Activated CD4-positive, alpha-beta T cell treated with anti-CD3 and anti-CD28 coated beads, Interleukin-2, amount 50 U/mL, for 4 hours (primary cell): ENCODE measurements at regions not wholly inside any gene's neighbourhood (a gene's known extent, or its start where the extent isn't known, plus 50 kb on each side); places are given as distances from the start of the nearest gene placed in this dataset.
"Not testable (repeated sequence)": the region's sequence is repeated elsewhere in the genome, so short reads cannot be mapped to it uniquely, and the experiment has no call there.

Experiments
- DNase-seq, 2 experiments: peaks; one replicate each; pipeline ENCODE4 v3.0.0-alpha.2; 2020

DNA sequence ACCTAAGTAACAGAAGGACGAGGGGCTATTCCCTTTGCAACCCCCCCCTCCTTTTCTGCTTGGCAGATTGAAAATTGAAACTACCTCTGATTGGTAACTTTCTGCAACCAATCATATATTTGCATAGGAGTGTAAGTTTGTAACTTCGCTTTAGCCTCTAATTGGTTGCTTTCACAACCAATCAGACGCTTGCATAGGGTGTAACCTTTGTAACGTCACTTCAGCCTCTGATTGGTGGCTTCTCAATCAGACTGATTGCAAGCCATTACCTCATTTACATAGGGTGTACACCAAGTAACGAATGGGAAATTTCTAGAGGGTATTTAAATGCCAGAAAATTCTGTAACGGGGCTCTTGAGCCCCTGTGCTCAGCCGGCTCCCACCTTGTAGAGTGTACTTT, 131.9 kb upstream of the FOXD4L5 start:
- not testable (repeated sequence) for DNase-seq

DNA sequence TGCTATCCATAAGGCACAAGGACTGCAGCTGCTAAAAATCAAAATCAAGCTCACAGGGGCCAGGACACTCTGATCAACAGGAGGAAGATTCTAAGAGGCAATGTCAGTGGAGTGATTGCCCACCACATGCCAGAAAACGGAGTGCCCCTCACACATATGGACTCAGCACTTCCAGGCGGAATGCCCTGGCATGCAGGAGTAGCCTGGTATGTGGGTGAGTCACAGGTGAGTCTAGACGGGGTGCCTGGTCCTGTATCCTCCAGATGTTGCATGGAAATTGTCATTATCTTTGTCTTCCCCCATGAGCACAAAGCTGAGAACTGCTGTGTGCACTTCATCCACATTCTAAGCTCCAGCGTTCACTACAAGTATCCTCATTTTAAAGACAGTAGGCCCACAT, 129.2 kb upstream of the FOXD4L5 start:
- DNase-seq: not testable (repeated sequence)

DNA sequence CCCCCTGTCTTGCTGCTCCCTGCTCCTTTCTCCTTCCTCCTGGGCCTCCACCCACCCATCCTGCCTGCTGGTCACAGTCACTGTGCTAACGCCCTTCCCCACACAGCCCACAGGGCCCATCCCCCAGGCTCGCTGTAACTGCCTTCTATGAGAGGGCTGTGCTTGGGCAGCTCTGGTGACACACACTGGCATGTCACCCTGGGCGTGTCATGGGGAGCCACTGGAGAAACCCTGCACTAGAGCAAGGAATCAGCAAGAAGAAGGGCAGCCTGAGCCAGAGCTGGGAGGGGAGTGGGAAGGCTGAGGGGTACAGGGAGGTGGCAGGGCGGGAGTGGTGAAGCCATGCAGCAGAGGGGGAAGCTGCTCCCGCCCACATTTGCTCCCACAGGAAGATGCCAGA, 128.4 kb upstream of the FOXD4L5 start:
- not testable (repeated sequence) for DNase-seq

- DNase-seq: no peak
Observed at GRCh38 chr9:65411901-65412300, 126.9 kb upstream of the FOXD4L5 start.

GRCh38 chr9:65411336-65411735, 126.3 kb upstream of the FOXD4L5 start:
- DNase-seq: no peak

GRCh38 chr9:65410926-65411325, 125.9 kb upstream of the FOXD4L5 start:
- DNase-seq: no peak

- no peak for DNase-seq
Observed at GRCh38 chr9:65409471-65409980, 124.5 kb upstream of the FOXD4L5 start.

- DNase-seq: not testable (repeated sequence)
Observed at GRCh38 chr9:65408806-65409205, 123.8 kb upstream of the FOXD4L5 start.

GRCh38 chr9:65406625-65407024, 121.6 kb upstream of the FOXD4L5 start:
- not testable (repeated sequence) for DNase-seq

DNA sequence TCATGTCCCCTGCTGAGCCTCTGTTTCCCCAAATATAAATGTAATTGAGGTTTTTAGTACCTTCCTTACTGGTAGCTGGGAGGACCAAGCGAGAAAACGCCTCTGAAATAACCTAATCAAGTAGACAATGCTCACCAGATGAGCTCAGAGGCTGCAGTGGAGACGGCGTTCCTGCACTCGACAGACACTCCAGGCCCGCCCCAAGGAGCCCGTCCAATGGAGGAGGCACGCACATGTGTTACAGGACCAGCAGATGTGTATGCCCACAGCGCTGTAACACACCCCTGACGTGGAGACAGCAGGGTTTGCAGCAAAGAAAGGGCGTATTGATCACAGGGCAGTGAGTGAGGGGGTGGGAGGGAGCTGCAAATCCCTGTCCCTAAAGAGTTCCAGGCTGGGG, 120.8 kb upstream of the FOXD4L5 start:
- DNase-seq: not testable (repeated sequence)

- DNase-seq: no peak
Observed at GRCh38 chr9:65405253-65405652, 120.2 kb upstream of the FOXD4L5 start.

- no peak for DNase-seq
Observed at GRCh38 chr9:65404232-65405006, 119.4 kb upstream of the FOXD4L5 start.

DNA sequence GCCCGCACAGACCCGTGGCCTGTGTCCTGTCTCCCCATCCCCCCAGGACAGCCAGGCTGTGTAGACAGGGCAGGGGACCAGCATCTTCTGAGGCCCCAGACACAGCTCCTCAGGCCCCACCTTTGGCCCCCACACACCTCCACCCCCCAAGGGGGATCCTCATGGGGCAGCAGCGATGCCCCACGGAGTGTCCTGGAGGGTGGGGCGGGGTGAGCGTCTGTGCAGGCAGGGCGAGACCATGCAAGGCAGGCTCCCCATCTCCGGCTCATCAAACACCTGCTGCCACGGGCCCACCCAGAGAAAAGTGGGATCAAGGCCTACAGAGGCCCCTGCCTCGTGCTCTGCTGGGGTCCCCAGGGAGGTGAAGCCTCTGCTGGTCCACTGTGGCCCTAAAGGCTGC, 118.7 kb upstream of the FOXD4L5 start:
- no peak for DNase-seq

DNA sequence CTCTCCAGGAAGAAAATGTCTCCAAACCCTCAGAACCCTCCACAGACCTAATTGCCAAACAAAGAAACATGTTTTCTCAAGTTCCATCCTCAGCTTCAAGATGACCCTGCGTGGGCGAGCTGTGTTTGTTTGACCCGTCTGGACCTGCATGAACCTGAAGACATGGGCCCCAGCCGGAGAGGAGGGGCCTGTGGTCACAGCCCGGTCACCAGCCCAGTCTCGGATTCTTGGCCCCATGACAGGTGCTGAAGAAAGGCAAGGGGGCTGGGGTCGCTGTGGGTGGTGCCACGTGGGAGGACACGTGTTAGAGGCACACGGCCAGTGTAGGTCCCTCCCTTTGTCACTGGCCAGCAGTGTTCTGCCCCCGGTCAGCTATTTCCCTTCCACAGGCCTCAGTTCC, 118.1 kb upstream of the FOXD4L5 start:
- not testable (repeated sequence) for DNase-seq

GRCh38 chr9:65402206-65402870, 117.3 kb upstream of the FOXD4L5 start:
- not testable (repeated sequence) for DNase-seq

DNA sequence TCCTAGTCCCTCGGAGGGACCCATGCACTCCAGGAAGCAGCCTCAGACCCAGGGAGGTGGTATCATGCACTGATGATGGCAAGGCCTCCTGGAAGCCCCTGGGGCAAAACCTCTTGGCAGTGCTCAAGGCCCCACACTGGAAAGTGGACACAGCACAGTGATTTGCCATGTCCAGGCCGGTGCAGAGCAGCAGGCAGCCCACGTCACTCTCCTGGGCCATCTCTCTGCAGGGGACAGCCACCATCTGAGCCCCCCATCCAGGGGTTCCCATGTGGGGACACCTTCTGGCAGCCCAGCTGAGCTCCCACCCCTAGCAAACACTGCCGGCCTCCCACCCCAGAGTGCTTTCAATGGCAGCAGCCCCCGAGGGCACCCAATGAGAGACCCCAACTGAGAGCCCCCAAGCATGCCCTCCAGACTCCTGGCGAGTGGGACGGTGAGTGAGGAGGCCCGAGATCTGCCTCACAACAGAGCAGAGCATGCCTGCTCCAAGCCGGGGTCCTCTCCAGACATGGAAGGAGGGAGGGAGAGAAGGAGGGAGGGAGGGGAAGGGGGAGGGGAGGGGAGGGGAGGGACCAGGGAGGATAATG, 116.5 kb upstream of the FOXD4L5 start:
- not testable (repeated sequence) for DNase-seq

DNA sequence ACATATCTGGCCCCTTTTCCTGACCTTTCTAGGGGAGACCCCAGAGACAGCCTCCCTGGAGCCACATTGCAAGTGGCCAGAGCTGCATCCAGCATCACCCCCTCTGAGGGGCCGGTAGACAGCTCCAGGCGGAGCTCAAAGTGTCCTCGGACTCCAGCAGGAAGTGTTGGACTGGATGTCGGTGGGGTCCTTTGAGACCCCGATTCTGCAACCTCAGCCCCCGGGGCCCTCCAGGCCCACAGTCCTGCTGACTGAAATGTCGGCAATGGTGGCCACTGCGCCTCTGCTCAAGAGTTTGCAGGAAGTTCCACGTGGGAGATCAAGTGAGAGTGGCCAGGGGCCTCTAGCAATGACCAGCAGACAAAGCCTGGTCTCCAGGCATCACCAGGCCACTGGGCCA, 115.9 kb upstream of the FOXD4L5 start:
- DNase-seq: no peak

DNA sequence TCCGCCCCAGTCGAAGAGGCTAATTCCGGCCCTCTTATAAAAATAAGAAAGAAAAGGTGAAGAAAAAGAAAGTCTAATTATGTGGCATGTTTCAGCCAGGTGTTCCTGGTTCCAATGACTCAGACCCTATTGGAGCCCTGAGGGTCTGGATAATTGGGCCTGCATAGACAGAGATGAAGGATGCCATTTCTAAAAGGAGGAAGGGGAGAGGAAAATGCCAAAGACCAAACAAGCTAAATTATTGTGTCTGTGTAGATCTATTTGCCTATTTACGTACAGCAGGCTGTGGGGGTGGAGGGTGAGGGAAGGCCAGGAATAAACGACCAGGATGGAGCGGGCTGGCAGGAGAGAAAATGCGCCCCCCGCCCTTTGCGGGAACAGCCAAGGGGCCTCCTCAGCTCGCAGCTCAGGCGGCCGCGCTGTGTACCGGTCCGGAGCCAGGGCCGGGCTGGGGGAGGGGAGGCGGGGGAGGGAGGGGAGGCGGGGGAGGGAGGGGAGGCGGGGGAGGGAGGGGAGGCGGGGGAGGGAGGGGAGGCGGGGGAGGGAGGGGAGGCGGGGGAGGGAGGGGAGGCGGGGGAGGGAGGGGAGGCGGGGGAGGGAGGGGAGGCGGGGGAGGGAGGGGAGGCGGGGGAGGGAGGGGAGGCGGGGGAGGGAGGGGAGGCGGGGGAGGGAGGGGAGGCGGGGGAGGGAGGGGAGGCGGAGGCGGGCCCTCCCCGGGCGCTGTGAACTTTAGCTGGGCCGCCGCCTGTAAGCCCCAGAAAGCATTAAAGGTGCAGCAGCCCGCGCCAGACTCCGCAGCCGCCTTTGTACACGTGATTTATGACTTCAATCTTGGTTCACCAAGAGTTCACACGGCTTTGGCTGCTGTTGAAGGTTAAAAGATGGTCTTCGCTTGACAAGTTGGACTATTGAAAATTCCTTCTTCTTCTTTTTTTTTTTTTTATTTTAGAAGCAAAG, 113.0 kb upstream of the FOXD4L5 start:
- DNase-seq: not testable (repeated sequence)

- not testable (repeated sequence) for DNase-seq
Observed at GRCh38 chr9:65397226-65397625, 112.2 kb upstream of the FOXD4L5 start.

DNA sequence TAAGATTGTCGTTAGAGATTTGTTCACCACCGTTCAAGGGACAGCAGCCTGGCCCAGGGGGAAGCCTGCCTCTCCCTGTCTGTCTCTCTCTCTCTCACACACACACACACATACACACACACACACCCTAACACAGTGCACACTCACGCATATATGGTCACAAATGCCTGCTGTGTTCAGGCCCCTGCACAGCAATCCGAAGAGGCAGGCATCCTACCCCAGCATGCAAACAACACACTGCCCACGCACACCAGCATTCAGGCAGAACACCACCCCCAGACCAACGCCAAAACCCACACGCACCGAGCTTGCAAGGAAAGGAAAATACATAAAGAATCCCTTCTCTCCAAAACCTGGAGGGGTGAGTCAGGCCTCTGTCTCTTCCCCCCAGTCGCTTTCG, 111.6 kb upstream of the FOXD4L5 start:
- DNase-seq: not testable (repeated sequence)

GRCh38 chr9:65395789-65396188, 110.8 kb upstream of the FOXD4L5 start:
- not testable (repeated sequence) for DNase-seq

- DNase-seq: not testable (repeated sequence)
Observed at GRCh38 chr9:65395121-65395520, 110.1 kb upstream of the FOXD4L5 start.
